Activated CD4-positive, alpha-beta T cell treated with anti-CD3 and anti-CD28 coated beads for 36 hours (primary cell): ENCODE measurements at regions not wholly inside any gene's neighbourhood (a gene's known extent, or its start where the extent isn't known, plus 50 kb on each side); places are given as distances from the start of the nearest gene placed in this dataset.

Experiments
- ATAC-seq: fragments of 200-7000 bp; cut with Tn5 transposase; one replicate; pipeline ENCODE4 v1.10.0; 2021; ENCODE audit warnings: mild to moderate bottlenecking, moderate library complexity
- CTCF ChIA-PET: fragments of 350-600 bp; sonication (Branson Sonifier 250); formaldehyde crosslinking; loops from one replicate; lab custom pipeline; 2021; ENCODE audit warnings: antibody characterized with exemption; lab: Charles Lee
- POLR2A ChIA-PET: fragments of 350-600 bp; sonication (Branson Sonifier 250); formaldehyde crosslinking; loops from one replicate; lab custom pipeline; 2021; ENCODE audit warnings: antibody characterized with exemption, inconsistent platforms; lab: Charles Lee
- DNase-seq: peaks from one replicate; pipeline ENCODE4 v3.0.0-alpha.2; 2020
- H3K27ac Mint-ChIP-seq: one replicate; pipeline ENCODE4 v1.8.0; 2021; ENCODE audit warnings: mixed read lengths
- H3K27me3 Mint-ChIP-seq: one replicate; pipeline ENCODE4 v1.8.0; 2021; ENCODE audit warnings: mixed read lengths
- H3K36me3 Mint-ChIP-seq: one replicate; pipeline ENCODE4 v1.8.0; 2021; ENCODE audit warnings: low read depth, mixed read lengths
- H3K4me1 Mint-ChIP-seq: one replicate; pipeline ENCODE4 v1.8.0; 2021; ENCODE audit warnings: mixed read lengths
- H3K4me3 Mint-ChIP-seq: one replicate; pipeline ENCODE4 v1.8.0; 2021; ENCODE audit warnings: mild to moderate bottlenecking, moderate library complexity, mixed read lengths
- H3K9me3 Mint-ChIP-seq: one replicate; pipeline ENCODE4 v1.8.0; 2021; ENCODE audit warnings: low read depth, mixed read lengths
- intact Hi-C, 2 experiments: fragments of 100-400 bp; cut with DNase I in 1 of 2; cut with micrococcal nuclease in 1 of 2; formaldehyde crosslinking; loops; one replicate each; pipeline versions ENCODE4 v1.14.2 to v1.15.1; 2022 to 2024; cut with DNase I, micrococcal nuclease

- H3K4me3 Mint-ChIP-seq: no peak overlapping the region
- H3K9me3 Mint-ChIP-seq: peaks cover 22% of the 10 kb centered on the region
- H3K27me3 Mint-ChIP-seq: no peaks in the 10 kb centered on the region
- ChIA-PET CTCF (no interaction called here), POLR2A (no interaction called here)
- intact Hi-C loops: no loop called here
- H3K36me3 Mint-ChIP-seq: no peaks in the 10 kb centered on the region
- H3K4me1 Mint-ChIP-seq: no peaks in the 10 kb centered on the region
- ATAC-seq: no peak
- H3K27ac Mint-ChIP-seq: no peak overlapping the region
- DNase-seq: no peak
These were observed 471.0 kb upstream of the CDH7 start for GRCh38 chr18:65279668-65280305.

GRCh38 chr18:65278939-65279667, 471.7 kb upstream of the CDH7 start:
- ChIA-PET CTCF (no interaction called here), POLR2A (no interaction called here)
- DNase-seq (no peak), ATAC-seq (no peak)
- intact Hi-C loops: no loop called here
- H3K36me3 Mint-ChIP-seq: no peaks in the 10 kb centered on the region
- H3K27ac Mint-ChIP-seq: no peak overlapping the region
- peaks cover 20% of the 10 kb centered on the region for H3K9me3 Mint-ChIP-seq
- H3K27me3 Mint-ChIP-seq: no peaks in the 10 kb centered on the region
- H3K4me3 Mint-ChIP-seq: no peak overlapping the region
- no peaks in the 10 kb centered on the region for H3K4me1 Mint-ChIP-seq

- H3K4me3 Mint-ChIP-seq: no peak overlapping the region
- no peaks in the 10 kb centered on the region for H3K27me3 Mint-ChIP-seq
- ChIA-PET POLR2A (no interaction called here), CTCF (no interaction called here)
- H3K36me3 Mint-ChIP-seq: no peaks in the 10 kb centered on the region
- H3K4me1 Mint-ChIP-seq: no peaks in the 10 kb centered on the region
- ATAC-seq (no peak), DNase-seq (no peak)
- intact Hi-C loops: no loop called here
- no peak overlapping the region for H3K27ac Mint-ChIP-seq
- peaks cover 5% of the 10 kb centered on the region for H3K9me3 Mint-ChIP-seq
These were observed 481.4 kb upstream of the CDH7 start for GRCh38 chr18:65269375-65269774.

GRCh38 chr18:65265761-65266160, 485.1 kb upstream of the CDH7 start:
- DNase-seq (no peak), ATAC-seq (no peak)
- ChIA-PET CTCF (no interaction called here), POLR2A (no interaction called here)
- no peaks in the 10 kb centered on the region for H3K36me3 Mint-ChIP-seq
- H3K27me3 Mint-ChIP-seq: no peaks in the 10 kb centered on the region
- H3K27ac Mint-ChIP-seq: no peak overlapping the region
- H3K4me3 Mint-ChIP-seq: no peak overlapping the region
- H3K4me1 Mint-ChIP-seq: no peaks in the 10 kb centered on the region
- intact Hi-C loops: no loop called here
- peaks cover 9% of the 10 kb centered on the region for H3K9me3 Mint-ChIP-seq

- intact Hi-C loops: no loop called here
- H3K36me3 Mint-ChIP-seq: no peaks in the 10 kb centered on the region
- H3K4me3 Mint-ChIP-seq: no peak overlapping the region
- H3K4me1 Mint-ChIP-seq: no peaks in the 10 kb centered on the region
- ATAC-seq (no peak), DNase-seq (no peak)
- H3K27ac Mint-ChIP-seq: no peak overlapping the region
- ChIA-PET CTCF (no interaction called here), POLR2A (no interaction called here)
- H3K9me3 Mint-ChIP-seq: peaks cover 11% of the 10 kb centered on the region
- no peaks in the 10 kb centered on the region for H3K27me3 Mint-ChIP-seq
These were observed 490.8 kb upstream of the CDH7 start for GRCh38 chr18:65260030-65260429.

- Mint-ChIP-seq H3K9me3 (peaks cover 11% of the 10 kb centered on the region), H3K27me3 (no peaks in the 10 kb centered on the region), H3K4me1 (no peaks in the 10 kb centered on the region), H3K4me3 (no peak overlapping the region), H3K36me3 (no peaks in the 10 kb centered on the region), H3K27ac (no peak overlapping the region)
- ChIA-PET POLR2A (no interaction called here), CTCF (no interaction called here)
- ATAC-seq: no peak
- intact Hi-C loops: no loop called here
- no peak for DNase-seq
These were observed 491.4 kb upstream of the CDH7 start for GRCh38 chr18:65259403-65259802.

- DNase-seq (no peak), ATAC-seq (no peak)
- no peaks in the 10 kb centered on the region for H3K27me3 Mint-ChIP-seq
- CTCF ChIA-PET: no interaction called here
- no peaks in the 10 kb centered on the region for H3K36me3 Mint-ChIP-seq
- H3K9me3 Mint-ChIP-seq: peaks cover 7% of the 10 kb centered on the region
- POLR2A ChIA-PET: no interaction called here
- no peaks in the 10 kb centered on the region for H3K4me1 Mint-ChIP-seq
- H3K27ac Mint-ChIP-seq: no peak overlapping the region
- intact Hi-C loops: no loop called here
- no peak overlapping the region for H3K4me3 Mint-ChIP-seq
These were observed 493.7 kb upstream of the CDH7 start for GRCh38 chr18:65257149-65257548.

GRCh38 chr18:65255417-65255816, 495.4 kb upstream of the CDH7 start:
- peaks cover 7% of the 10 kb centered on the region for H3K9me3 Mint-ChIP-seq
- intact Hi-C loops: no loop called here

GRCh38 chr18:65239787-65240186, 511.0 kb upstream of the CDH7 start:
- DNase-seq (no peak), ATAC-seq (no peak)
- Mint-ChIP-seq H3K9me3 (no peaks in the 10 kb centered on the region), H3K4me3 (no peak overlapping the region), H3K36me3 (no peaks in the 10 kb centered on the region), H3K27ac (no peak overlapping the region), H3K27me3 (no peaks in the 10 kb centered on the region), H3K4me1 (no peaks in the 10 kb centered on the region)
- CTCF ChIA-PET: no interaction called here
- intact Hi-C loops: no loop called here
- POLR2A ChIA-PET: no interaction called here

More at GRCh38 chr18:65255417-65255816, 495.4 kb upstream of the CDH7 start:
- no peak for ATAC-seq
- ChIA-PET CTCF (no interaction called here), POLR2A (no interaction called here)
- Mint-ChIP-seq H3K27ac (no peak overlapping the region), H3K27me3 (no peaks in the 10 kb centered on the region), H3K36me3 (no peaks in the 10 kb centered on the region), H3K4me1 (no peaks in the 10 kb centered on the region), H3K4me3 (no peak overlapping the region)
- no peak for DNase-seq

GRCh38 chr18:65235966-65236624, 514.7 kb upstream of the CDH7 start:
- POLR2A ChIA-PET: no interaction called here
- Mint-ChIP-seq H3K27ac (no peak overlapping the region), H3K27me3 (no peaks in the 10 kb centered on the region), H3K9me3 (peaks cover 7% of the 10 kb centered on the region), H3K36me3 (no peaks in the 10 kb centered on the region), H3K4me1 (no peaks in the 10 kb centered on the region), H3K4me3 (no peak overlapping the region)
- ATAC-seq: no peak
- DNase-seq: no peak
- intact Hi-C loops: no loop called here
- CTCF ChIA-PET: no interaction called here

GRCh38 chr18:65230311-65230710, 520.5 kb upstream of the CDH7 start:
- intact Hi-C loops: no loop called here
- H3K27me3 Mint-ChIP-seq: no peaks in the 10 kb centered on the region
- ATAC-seq (no peak), DNase-seq (no peak)
- H3K4me3 Mint-ChIP-seq: no peak overlapping the region
- H3K9me3 Mint-ChIP-seq: peaks cover 13% of the 10 kb centered on the region
- no peak overlapping the region for H3K27ac Mint-ChIP-seq
- ChIA-PET CTCF (no interaction called here), POLR2A (no interaction called here)
- no peaks in the 10 kb centered on the region for H3K36me3 Mint-ChIP-seq
- no peaks in the 10 kb centered on the region for H3K4me1 Mint-ChIP-seq

- CTCF ChIA-PET: no interaction called here
- POLR2A ChIA-PET: no interaction called here
- intact Hi-C loops: no loop called here
- H3K27me3 Mint-ChIP-seq: no peaks in the 10 kb centered on the region
- no peak for DNase-seq
- H3K4me1 Mint-ChIP-seq: no peaks in the 10 kb centered on the region
- no peak for ATAC-seq
- H3K27ac Mint-ChIP-seq: no peak overlapping the region
- H3K36me3 Mint-ChIP-seq: no peaks in the 10 kb centered on the region
- H3K9me3 Mint-ChIP-seq: peaks cover 11% of the 10 kb centered on the region
- H3K4me3 Mint-ChIP-seq: no peak overlapping the region
These were observed 522.8 kb upstream of the CDH7 start for GRCh38 chr18:65227970-65228369.
